GM18498 (cell line): ENCODE measurements at regions not wholly inside any gene's neighbourhood (a gene's known extent, or its start where the extent isn't known, plus 50 kb on each side); places are given as distances from the start of the nearest gene placed in this dataset.

ENCODE experiments used
- ATAC-seq: cut with Tn5 transposase; IDR thresholded peaks from one replicate; pipeline ENCODE4 v1.9.1; 2021; ENCODE audit warnings: mild to moderate bottlenecking, moderate library complexity; ENCODE audit not compliant: unreplicated experiment

GRCh38 chr5:31137676-31138075 is 55.8 kb upstream of the CDH6 start:
- no peak for ATAC-seq

- ATAC-seq, result no peak
Observed at GRCh38 chr5:31135542-31135941, 57.9 kb upstream of the CDH6 start.

GRCh38 chr5:31133488-31133887 is 60.0 kb upstream of the CDH6 start:
- no peak for ATAC-seq

GRCh38 chr5:31131381-31131891 is 62.0 kb upstream of the CDH6 start:
- no peak for ATAC-seq

- ATAC-seq, result no peak
Observed at GRCh38 chr5:31130676-31131075, 62.8 kb upstream of the CDH6 start.

GRCh38 chr5:31124651-31125305 is 68.7 kb upstream of the CDH6 start:
- ATAC-seq, result no peak

GRCh38 chr5:31124026-31124425 is 69.5 kb upstream of the CDH6 start:
- ATAC-seq, result no peak

- no peak for ATAC-seq
Observed at GRCh38 chr5:31122998-31123951, 70.2 kb upstream of the CDH6 start.

GRCh38 chr5:31121224-31121623 is 72.3 kb upstream of the CDH6 start:
- no peak for ATAC-seq

GRCh38 chr5:31120642-31120948 is 72.9 kb upstream of the CDH6 start:
- ATAC-seq, result no peak

GRCh38 chr5:31119938-31120641 is 73.4 kb upstream of the CDH6 start:
- ATAC-seq, result no peak

- ATAC-seq, result no peak
Observed at GRCh38 chr5:31116466-31117031, 76.9 kb upstream of the CDH6 start.

GRCh38 chr5:31114817-31115216 is 78.7 kb upstream of the CDH6 start:
- no peak for ATAC-seq

GRCh38 chr5:31113666-31114350 is 79.7 kb upstream of the CDH6 start:
- ATAC-seq, result no peak

- ATAC-seq, result no peak
Observed at GRCh38 chr5:31113101-31113500, 80.4 kb upstream of the CDH6 start.

- ATAC-seq, result no peak
Observed at GRCh38 chr5:31107091-31107518, 86.4 kb upstream of the CDH6 start.

GRCh38 chr5:31106691-31107090 is 86.8 kb upstream of the CDH6 start:
- no peak for ATAC-seq

GRCh38 chr5:31106278-31106677 is 87.2 kb upstream of the CDH6 start:
- ATAC-seq, result no peak

- no peak for ATAC-seq
Observed at GRCh38 chr5:31104775-31105174, 88.7 kb upstream of the CDH6 start.

GRCh38 chr5:31100781-31101310 is 92.6 kb upstream of the CDH6 start:
- ATAC-seq, result no peak
